OCI-LY3 (cell line): ENCODE measurements at regions not wholly inside any gene's neighbourhood (a gene's known extent, or its start where the extent isn't known, plus 50 kb on each side); places are given as distances from the start of the nearest gene placed in this dataset.

Experiments used
- H2AFZ ChIP-seq: fragments of 200-600, 300-600 bp; shearing (Covaris generic); 2 replicates; pipeline ENCODE4 v1.6.0; 2014; ENCODE audit warnings: antibody characterized with exemption, low read depth, low read length
- H3K27ac ChIP-seq: fragments of 200-600, 300-600 bp; sonication (generic); 2 replicates; pipeline ENCODE4 v1.5.1; 2014; ENCODE audit warnings: mild to moderate bottlenecking, low read length, moderate library complexity, mixed read lengths
- H3K27me3 ChIP-seq: fragments of 200-600, 300-600 bp; sonication (generic); 2 replicates; pipeline ENCODE4 v1.6.1; 2014; ENCODE audit warnings: low read depth, low read length, mixed read lengths
- H3K36me3 ChIP-seq: fragments of 200-600, 300-600 bp; sonication (generic); replicated peaks from 2 replicates; pipeline ENCODE3; 2014; ENCODE audit warnings: low read depth, low read length, mixed read lengths
- H3K4me1 ChIP-seq: fragments of 300-600, 200-600 bp; sonication (generic); 2 replicates; pipeline ENCODE4 v1.6.1; 2014; ENCODE audit warnings: low read length, mixed read lengths
- H3K4me2 ChIP-seq: fragments of 200-600, 300-600 bp; sonication (generic); 2 replicates; pipeline ENCODE4 v1.6.1; 2014; ENCODE audit warnings: low read length, mixed read lengths
- H3K4me3 ChIP-seq: fragments of 300-600, 200-600 bp; sonication (generic); 2 replicates; pipeline ENCODE4 v1.5.1; 2014; ENCODE audit warnings: antibody characterized with exemption, mild to moderate bottlenecking, low read length, moderate library complexity
- H3K79me2 ChIP-seq: fragments of 300-600, 200-600 bp; shearing (Covaris generic); 2 replicates; pipeline ENCODE4 v1.6.1; 2014; ENCODE audit warnings: mild to moderate bottlenecking, low read length, mixed read lengths
- H3K9ac ChIP-seq: fragments of 300-600, 200-600 bp; shearing (Covaris generic); 2 replicates; pipeline ENCODE4 v1.6.0; 2014; ENCODE audit warnings: mild to moderate bottlenecking, low read length, moderate library complexity
- H3K9me3 ChIP-seq: fragments of 200-600, 300-600 bp; shearing (Covaris generic); 2 replicates; pipeline ENCODE4 v1.6.1; 2014; ENCODE audit warnings: low read length, mixed read lengths; ENCODE audit not compliant: insufficient read depth
- H4K20me1 ChIP-seq: fragments of 200-600, 300-600 bp; sonication (generic); 2 replicates; pipeline ENCODE4 v1.6.1; 2016; ENCODE audit warnings: low read length, mixed read lengths; ENCODE audit not compliant: insufficient read depth
- EZH2phosphoT487 ChIP-seq: fragments of 200-600 bp; shearing (Covaris generic); IDR thresholded peaks from 2 replicates; pipeline ENCODE4 v1.6.1; 2018; ENCODE audit warnings: antibody characterized with exemption, mixed run types, low read depth
- TF ChIP-seq, protein P1 (sequence below): fragments of 200-600, 300-600 bp; sonication (generic); IDR thresholded peaks from 2 replicates; pipeline ENCODE4 v1.5.1; 2014; ENCODE audit warnings: antibody characterized with exemption, low read length, low read depth

DNA sequence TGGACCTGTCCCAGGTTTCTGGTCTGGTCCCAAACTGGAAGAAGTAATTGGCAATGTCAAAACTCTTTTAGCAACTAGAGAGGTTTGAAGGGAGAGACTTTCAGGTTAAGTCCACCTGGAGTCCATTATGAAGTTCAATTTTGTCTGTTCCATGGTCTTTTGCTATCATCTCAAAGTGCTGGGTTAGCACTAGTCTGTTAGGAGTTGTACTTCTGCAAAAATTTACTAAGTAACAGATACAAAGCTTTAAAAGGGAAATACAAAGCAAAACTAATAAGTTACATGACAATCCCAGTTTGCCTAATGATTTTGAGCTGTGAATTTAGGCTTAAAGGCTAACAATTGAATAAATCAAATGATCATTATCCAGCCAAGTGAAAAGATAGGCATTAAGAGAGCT, 643.9 kb downstream of the C12orf50 start:
- TF ChIP-seq, protein P1, sequence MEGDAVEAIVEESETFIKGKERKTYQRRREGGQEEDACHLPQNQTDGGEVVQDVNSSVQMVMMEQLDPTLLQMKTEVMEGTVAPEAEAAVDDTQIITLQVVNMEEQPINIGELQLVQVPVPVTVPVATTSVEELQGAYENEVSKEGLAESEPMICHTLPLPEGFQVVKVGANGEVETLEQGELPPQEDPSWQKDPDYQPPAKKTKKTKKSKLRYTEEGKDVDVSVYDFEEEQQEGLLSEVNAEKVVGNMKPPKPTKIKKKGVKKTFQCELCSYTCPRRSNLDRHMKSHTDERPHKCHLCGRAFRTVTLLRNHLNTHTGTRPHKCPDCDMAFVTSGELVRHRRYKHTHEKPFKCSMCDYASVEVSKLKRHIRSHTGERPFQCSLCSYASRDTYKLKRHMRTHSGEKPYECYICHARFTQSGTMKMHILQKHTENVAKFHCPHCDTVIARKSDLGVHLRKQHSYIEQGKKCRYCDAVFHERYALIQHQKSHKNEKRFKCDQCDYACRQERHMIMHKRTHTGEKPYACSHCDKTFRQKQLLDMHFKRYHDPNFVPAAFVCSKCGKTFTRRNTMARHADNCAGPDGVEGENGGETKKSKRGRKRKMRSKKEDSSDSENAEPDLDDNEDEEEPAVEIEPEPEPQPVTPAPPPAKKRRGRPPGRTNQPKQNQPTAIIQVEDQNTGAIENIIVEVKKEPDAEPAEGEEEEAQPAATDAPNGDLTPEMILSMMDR: no peak
- TF ChIP-seq EZH2phosphoT487: no peak
- Histone ChIP-seq H3K4me3 (no peak overlapping the region), H3K4me1 (peaks cover 29% of the 10 kb centered on the region), H3K9me3 (no peaks in the 10 kb centered on the region), H3K36me3 (no peaks in the 10 kb centered on the region), H3K9ac (no peak overlapping the region), H3K79me2 (no peaks in the 10 kb centered on the region), H3K4me2 (peak overlapping the region; percentile 6), H3K27me3 (no peaks in the 10 kb centered on the region), H4K20me1 (no peaks in the 10 kb centered on the region), H3K27ac (0 out of 2 replicates have a peak overlapping the region, but pooled peaks have one; percentile 3), H2AFZ (0 out of 2 replicates have a peak overlapping the region, but pooled peaks have one; percentile 66)

DNA sequence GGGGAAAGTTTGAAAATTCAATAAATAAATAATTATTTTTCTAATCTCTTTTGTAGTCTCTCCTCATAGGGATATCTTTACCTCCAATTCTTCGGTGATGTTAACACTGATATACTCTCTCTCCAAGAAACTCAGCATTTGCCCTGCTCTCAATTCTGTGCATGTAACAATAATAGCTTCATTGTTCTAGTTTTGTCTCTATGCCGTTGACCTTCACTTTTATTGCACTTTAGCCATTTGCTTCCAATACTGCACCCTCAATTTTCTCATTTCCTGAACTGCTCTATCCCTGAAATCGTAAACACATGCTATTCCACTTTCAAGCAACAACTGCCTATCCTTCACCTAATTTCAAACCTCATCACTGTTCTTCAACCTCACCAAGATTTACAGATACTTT, 645.0 kb downstream of the C12orf50 start:
- Histone ChIP-seq H4K20me1 (no peaks in the 10 kb centered on the region), H3K4me1 (peaks cover 29% of the 10 kb centered on the region), H3K9ac (no peak overlapping the region), H3K27ac (no peak overlapping the region), H2AFZ (no peak overlapping the region), H3K36me3 (no peaks in the 10 kb centered on the region), H3K79me2 (no peaks in the 10 kb centered on the region), H3K4me2 (no peak overlapping the region), H3K27me3 (no peaks in the 10 kb centered on the region), H3K4me3 (no peak overlapping the region), H3K9me3 (no peaks in the 10 kb centered on the region)
- TF ChIP-seq EZH2phosphoT487: no peak
- TF ChIP-seq, protein P1: no peak

DNA sequence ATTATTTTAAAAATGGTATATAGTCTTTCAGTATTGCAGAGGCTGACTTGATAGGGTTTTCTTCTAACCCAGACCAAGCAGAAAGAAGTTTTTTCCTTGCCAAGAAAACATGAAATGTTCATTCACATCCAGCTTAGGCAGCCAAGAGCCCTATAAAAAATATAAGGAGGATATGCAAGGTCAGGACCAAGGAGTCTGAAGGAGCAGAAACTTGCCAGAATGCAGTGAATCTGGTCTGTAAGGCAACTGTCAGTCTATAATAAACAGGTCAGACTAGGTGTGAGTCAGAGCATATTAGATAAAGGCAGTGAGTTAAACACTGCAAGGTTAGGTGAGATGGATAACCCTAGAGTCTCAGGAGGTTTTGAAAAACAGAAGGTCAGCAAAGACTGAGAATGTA, 645.5 kb downstream of the C12orf50 start:
- Histone ChIP-seq H3K27me3 (no peaks in the 10 kb centered on the region), H3K27ac (no peak overlapping the region), H3K36me3 (no peaks in the 10 kb centered on the region), H3K79me2 (no peaks in the 10 kb centered on the region), H3K9me3 (no peaks in the 10 kb centered on the region), H4K20me1 (no peaks in the 10 kb centered on the region), H3K4me2 (no peak overlapping the region), H3K9ac (no peak overlapping the region), H3K4me1 (peaks cover 29% of the 10 kb centered on the region), H2AFZ (no peak overlapping the region), H3K4me3 (no peak overlapping the region)
- no peak for TF ChIP-seq EZH2phosphoT487
- TF ChIP-seq, protein P1: no peak

DNA sequence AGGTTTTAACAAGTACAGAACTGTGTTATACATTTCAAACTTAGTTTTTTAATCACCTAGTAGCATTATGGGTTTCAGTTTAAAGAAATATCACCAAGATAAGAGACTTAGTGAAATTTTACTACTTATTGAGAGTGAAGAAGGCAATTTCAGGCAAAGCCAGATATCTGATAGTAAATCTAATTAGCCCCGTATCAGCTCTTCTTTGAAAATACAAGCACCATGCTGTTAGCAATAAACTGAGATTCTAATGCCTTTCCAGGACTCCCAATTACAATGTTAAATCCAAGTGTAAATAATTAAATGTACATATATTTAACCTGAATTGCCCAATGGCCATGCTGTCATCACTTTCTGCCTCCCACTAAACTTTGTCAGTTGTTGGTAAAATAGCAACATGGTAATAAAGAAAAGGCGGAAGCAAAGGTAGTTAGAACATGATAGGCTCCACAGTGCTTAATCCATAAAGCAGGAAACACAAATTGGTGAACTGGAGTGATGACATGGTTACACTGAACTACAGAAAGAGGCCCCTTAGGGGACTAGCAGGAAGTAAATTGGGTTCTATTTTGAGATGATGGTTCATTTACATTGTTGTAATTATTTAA, 646.1 kb downstream of the C12orf50 start:
- H3K4me2 ChIP-seq: no peak overlapping the region
- no peak for TF ChIP-seq EZH2phosphoT487
- TF ChIP-seq, protein P1: no peak
- no peak overlapping the region for H3K4me3 ChIP-seq

More for the DNA sequence above, 646.1 kb downstream of the C12orf50 start:
- H3K4me1 ChIP-seq: peaks cover 29% of the 10 kb centered on the region
- no peaks in the 10 kb centered on the region for H4K20me1 ChIP-seq
- H3K9me3 ChIP-seq: no peaks in the 10 kb centered on the region
- H3K36me3 ChIP-seq: no peaks in the 10 kb centered on the region
- no peak overlapping the region for H2AFZ ChIP-seq
- H3K27ac ChIP-seq: no peak overlapping the region
- no peak overlapping the region for H3K9ac ChIP-seq
- H3K27me3 ChIP-seq: no peaks in the 10 kb centered on the region
- no peaks in the 10 kb centered on the region for H3K79me2 ChIP-seq
